GM21717 (cell line): ENCODE measurements at regions not wholly inside any gene's neighbourhood (a gene's known extent, or its start where the extent isn't known, plus 50 kb on each side); places are given as distances from the start of the nearest gene placed in this dataset.

ENCODE experiments used
- ATAC-seq: cut with Tn5 transposase; IDR thresholded peaks from one replicate; pipeline ENCODE4 v1.9.1; 2021; ENCODE audit warnings: mild to moderate bottlenecking, moderate library complexity; ENCODE audit not compliant: unreplicated experiment

DNA sequence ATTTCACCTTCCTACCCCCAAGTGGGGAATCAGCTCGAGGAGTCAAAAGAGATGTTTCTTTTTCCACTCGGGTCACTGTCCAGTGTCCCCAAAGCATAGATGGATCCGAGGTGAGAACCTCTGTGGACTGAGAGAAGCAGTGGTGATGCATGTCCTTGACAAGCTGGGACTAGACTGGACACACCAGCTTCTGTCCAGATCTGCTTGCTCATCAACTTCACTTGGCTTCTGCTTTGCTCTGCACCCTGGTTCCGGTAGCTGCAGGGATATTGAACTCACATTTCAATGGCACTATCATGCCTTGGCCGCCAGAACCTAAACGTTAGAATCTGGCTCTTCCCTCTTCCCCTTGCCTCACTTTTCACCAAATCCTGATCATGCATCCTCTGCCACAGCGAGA is 50.3 kb upstream of the CXCL12 start:
- ATAC-seq, result no peak

DNA sequence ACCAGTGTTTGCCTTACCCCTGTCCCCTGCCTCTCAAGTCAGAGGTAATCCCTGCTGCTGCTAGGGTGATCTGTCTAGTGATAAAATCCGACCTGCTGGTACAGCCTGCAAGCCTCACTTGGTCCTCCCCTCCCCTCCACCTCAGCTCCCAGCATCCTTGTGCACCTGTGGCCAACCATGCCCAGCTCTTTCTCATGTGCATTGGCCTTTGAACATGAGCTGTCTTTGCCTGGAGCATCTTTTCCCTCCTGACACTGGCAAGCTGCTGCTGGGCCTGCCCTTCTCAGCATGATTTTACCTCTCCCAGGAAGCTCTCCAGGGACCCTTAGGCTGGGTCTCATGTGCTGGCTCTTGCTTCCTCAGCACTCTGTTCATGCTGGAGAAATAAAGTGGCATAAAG is 51.3 kb upstream of the CXCL12 start:
- no peak for ATAC-seq

- no peak for ATAC-seq
Observed at GRCh38 chr10:44437840-44438511, 53.1 kb upstream of the CXCL12 start.

DNA sequence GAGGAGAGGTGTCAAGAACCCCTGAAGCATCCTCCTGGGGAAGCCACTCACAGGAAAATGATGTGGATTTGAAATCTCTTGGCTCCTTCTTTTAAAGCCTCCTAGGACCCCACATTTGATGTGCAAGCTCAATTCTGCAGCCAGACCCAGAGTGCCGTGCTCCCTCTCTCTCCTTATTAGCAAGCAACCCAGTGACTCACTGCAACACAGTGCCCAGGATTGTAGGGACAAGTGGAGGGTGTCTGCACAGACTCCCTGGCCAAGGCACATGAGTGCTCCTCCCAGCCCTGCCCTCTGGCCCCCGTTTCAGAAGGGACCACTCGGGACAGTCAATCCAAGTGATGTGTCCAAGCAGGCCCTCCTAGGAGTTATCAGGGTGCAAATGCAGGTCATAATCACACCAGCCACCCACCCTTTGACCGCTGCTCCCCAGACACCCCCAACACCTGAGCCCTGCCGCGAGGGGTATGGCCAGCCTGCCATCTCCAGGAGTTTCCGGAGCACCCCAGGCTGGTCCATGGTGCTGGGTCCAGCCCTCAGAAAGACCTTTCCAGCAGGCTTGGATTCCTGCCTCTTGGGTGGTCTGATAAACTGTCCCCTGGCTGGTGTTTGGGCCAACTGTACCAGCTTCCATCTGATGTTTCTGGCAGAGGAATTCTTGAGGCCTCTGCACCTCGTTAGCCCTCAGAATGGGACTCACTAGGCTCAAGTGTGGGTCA is 54.5 kb upstream of the CXCL12 start:
- ATAC-seq, result no peak

DNA sequence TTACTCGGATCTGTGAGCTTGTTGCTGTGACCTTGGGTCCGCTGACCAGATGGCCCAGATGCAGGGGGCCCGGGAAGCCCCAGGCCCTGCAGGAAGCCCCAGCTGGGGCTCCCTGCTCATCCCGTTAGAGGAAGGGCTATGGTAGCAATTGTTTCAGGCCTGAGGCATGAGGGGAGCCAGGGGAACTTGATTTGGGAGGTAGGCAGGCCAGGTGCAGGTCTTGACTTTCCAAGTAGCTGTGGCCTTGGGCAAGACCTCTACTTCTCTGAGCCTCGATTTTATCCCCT is 55.0 kb upstream of the CXCL12 start:
- ATAC-seq, result no peak

- ATAC-seq, result no peak
Observed at GRCh38 chr10:44457259-44457658, 72.4 kb upstream of the CXCL12 start.

- ATAC-seq, result no peak
Observed at GRCh38 chr10:44458671-44459413, 73.9 kb upstream of the CXCL12 start.

- ATAC-seq, result no peak
Observed at GRCh38 chr10:44459671-44460070, 74.8 kb upstream of the CXCL12 start.

GRCh38 chr10:44460416-44460815 is 75.5 kb upstream of the CXCL12 start:
- no peak for ATAC-seq

GRCh38 chr10:44462338-44462914 is 77.5 kb upstream of the CXCL12 start:
- ATAC-seq, result no peak

GRCh38 chr10:44463511-44464121 is 78.7 kb upstream of the CXCL12 start:
- no peak for ATAC-seq

DNA sequence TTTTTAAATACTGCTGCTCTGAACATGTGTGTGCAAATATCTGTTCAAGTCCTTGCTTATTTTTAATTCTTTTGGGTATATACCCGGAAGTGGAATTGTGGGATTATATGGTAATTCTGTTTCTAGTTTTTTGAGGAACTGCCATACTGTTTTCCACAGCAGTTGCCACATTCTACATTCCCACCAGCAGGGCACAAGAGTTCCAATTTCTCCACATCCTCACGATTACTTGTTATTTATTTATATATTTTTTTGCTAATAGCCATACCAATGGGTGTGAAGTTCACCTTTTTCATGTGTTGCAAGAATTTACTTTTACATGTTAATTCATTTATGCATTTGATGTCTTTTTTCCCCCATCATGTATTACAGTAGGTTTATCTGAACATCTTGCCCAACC is 79.6 kb upstream of the CXCL12 start:
- no peak for ATAC-seq

GRCh38 chr10:44465401-44466115 is 80.7 kb upstream of the CXCL12 start:
- no peak for ATAC-seq

DNA sequence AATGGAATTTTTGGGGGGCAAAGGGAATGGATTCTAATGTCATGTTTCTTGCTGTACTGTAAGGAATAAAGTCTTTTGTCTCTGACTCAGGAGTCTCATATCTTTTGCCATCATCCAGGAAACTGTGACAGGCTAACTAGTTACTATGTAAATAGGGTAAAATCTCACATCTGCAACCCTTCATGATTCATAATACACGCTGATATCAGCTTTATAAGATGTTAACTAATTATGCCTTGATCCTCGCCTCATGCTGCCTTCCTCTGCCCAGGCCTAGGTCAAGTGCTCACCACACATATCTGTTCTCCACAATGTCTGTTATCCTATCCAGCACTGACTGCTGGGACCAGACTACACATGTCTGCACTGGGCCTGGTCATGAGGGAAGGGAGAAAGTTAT is 81.3 kb upstream of the CXCL12 start:
- ATAC-seq, result no peak

DNA sequence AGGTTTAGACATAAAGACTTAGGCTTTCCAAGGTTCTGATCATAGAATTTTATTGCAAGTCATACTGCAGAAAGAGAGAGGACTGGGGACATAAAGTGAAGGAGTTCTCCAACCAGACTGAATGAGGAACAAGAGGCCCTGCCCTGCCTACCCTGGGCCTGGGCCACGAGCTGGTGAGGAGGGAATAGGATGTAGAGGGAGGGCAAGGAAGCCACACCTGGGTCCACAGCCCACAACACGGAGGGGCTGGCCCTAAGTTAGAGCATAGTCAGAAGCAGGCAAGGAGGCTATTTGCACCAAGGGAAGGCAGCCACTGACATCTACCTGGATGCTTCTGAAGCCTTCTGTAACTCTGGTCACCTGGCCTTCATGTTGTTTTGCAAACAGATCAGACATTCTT is 82.2 kb upstream of the CXCL12 start:
- ATAC-seq, result no peak

GRCh38 chr10:44467900-44468299 is 83.0 kb upstream of the CXCL12 start:
- no peak for ATAC-seq

DNA sequence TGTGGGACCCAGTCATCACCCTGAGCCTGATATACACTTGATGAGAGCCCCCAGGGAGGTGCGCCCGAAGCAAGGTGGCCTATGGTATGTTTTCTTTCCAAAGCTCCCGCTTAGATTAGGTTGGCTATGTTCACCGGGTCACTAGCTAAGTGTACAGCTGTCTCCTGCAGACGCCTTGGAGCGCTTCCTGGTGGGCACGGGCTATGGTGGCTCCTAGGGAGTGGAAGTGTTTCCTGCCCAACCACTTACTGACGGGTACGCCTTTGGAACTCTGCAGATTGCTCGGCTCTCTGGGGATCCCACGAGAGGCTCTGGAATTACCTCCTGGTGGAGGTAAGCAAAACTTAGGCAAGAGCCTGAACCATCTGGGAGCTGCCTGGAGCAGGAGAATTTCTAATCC is 83.6 kb upstream of the CXCL12 start:
- ATAC-seq, result no peak

- ATAC-seq, result no peak
Observed at GRCh38 chr10:44468965-44469364, 84.1 kb upstream of the CXCL12 start.

GRCh38 chr10:44470784-44471183 is 85.9 kb upstream of the CXCL12 start:
- ATAC-seq, result no peak

- ATAC-seq, result no peak
Observed at GRCh38 chr10:44471410-44471809, 86.5 kb upstream of the CXCL12 start.

DNA sequence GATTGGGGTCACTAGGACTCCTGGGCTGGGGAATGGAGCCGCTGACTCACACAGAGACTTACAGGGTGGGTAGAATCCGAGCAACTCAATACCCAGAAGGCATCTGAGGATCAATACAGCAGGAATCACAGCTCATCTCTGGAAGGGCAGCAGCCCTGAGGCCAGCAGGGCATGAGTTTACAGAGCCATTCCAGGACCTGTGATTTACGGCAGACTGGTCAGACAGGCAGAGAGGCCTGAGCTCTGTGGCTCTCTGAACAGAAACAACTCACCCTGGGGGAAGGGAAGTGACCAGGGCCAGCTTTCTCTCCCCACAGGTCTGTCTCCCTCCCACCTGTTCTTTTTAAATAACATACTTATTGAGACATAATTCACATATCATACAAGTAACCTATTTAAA is 88.2 kb upstream of the CXCL12 start:
- no peak for ATAC-seq
